Left colon (tissue), 2 donors: ENCODE measurements at regions not wholly inside any gene's neighbourhood (a gene's known extent, or its start where the extent isn't known, plus 50 kb on each side); places are given as distances from the start of the nearest gene placed in this dataset.
A peak's percentile ranks its signal among the peaks of the same experiment; 100 is the strongest.

ENCODE experiments used
- ATAC-seq: fragments of 200-7000 bp; cut with Tn5 transposase; one replicate; pipeline ENCODE4 v1.9.1; 2020; ENCODE audit warnings: mild to moderate bottlenecking, moderate library complexity
- DNase-seq, 2 donors: peaks; one replicate each; pipeline ENCODE4 v3.0.0-alpha.2; 2020
- intact Hi-C, 2 donors: fragments of 100-400 bp; cut with DNase I in 1 of 2; cut with micrococcal nuclease in 1 of 2; formaldehyde crosslinking; loops; one replicate each; pipeline versions ENCODE4 v1.11.2 to v1.14.0; 2022; cut with DNase I, micrococcal nuclease
- donor health status: DM: no; HTN: no; CAD: no.
- donor health status: DM: yes; HTN: yes; CAD: no.

DNA sequence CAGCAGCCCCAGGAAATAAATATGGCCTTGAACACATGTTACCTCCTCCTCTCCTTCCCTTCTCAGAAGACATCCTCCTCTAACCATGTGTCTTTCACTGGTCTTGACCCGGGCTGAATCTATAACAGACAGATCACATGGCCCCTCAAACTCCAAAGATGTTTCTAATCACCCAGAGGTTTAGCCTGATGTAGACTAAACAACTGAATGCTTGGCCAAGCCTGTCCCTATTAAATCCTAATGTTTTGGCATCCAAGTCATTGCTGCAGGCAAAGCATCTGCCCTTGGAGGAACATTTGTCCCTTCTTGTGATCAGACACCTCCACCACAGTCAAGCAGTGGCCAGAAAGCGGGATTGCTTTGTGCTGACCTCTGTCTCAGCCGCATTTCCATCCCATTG lies 65.5 kb downstream of the ANKRD60 start:
- no peak for ATAC-seq
- no peak for DNase-seq
- intact Hi-C loops, result no loop called here

DNA sequence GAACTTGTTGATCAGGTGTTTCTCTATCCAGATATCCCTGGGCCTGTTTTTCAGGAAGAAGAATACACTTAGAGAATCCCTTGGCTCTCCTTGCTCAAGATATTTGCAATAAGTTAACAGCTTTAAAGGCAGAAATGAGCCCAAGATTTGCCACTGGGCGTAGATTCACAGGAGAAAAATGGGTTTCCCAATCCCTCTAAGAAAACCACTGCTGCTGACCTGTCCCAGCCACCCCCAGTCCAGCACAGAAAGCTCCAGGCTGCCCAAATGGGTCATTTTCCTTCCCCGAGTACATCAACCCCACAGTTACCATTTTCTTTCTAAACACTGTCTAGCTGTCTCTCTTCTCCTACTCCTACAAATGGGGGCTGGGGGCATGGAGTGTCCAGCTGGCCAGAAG lies 67.3 kb downstream of the ANKRD60 start:
- ATAC-seq (no peak), DNase-seq (no peak)
- intact Hi-C loops, result no loop called here

GRCh38 chr20:58160451-58161061 lies 67.9 kb downstream of the ANKRD60 start:
- DNase-seq (no peak), ATAC-seq (no peak)
- intact Hi-C loops, result no loop called here

DNA sequence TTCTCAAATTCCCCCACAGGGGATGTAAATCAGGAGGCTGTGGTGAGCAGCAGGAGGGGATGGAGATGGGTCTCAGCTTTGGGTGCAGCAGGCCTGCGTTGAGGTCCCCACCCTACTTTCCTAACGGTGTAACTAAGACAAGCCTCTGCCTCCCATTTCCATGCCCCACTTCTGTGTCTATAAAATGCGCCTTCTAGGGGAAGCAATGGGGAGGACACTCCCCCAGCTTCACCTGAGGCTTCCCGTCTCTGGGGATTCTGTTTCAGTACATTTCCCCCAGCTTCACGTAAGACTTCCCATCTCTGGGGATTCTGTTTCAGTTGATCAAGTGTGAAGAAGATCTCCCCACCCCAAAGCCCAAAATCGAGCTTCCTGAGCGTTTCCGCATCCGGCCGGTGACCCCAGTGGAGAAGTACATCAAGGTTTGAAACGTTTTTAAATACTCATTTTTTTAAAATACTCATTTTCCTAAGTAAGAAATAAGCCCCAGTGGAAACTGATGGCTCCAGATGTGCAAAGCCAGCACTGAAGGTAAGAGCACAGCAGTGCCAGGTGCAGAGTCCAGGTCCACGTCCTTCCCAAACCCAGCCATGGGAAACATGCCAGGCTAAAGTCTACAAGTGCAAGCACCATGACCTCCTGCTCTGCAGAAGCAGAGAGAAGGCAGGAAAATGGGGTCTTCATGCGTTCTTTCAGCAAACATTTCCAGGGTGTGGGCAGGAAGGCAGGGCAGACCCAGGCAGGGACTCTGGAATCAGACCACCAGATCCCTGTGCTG lies 73.1 kb downstream of the ANKRD60 start:
- intact Hi-C loops, result no loop called here
- DNase-seq (no peak), ATAC-seq (no peak)

GRCh38 chr20:58154113-58154512 lies 74.3 kb downstream of the ANKRD60 start:
- intact Hi-C loops, result no loop called here
- ATAC-seq (no peak), DNase-seq (no peak)

DNA sequence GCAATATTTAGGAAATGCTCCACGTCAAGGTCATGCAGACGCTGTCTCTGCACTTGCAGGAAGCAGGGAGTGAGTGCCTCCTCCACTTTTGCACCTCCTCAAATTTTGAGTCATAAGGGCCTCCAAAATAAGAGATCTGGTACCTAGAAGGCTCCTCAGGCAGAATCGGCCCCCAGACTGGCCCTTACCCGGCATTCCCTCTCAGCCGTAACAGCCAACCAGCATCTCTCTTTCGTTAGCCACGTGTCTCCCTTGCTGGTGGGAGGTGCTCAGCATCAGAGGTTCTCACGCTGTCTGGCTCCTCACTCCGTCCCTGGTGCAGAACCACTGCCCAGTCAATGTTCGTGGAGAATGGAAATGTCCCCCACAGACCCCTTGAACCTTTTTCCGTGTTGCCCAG lies 75.3 kb downstream of the ANKRD60 start:
- ATAC-seq (no peak), DNase-seq (no peak)
- intact Hi-C loops, result no loop called here

- DNase-seq (peak; percentile 57 to 81), ATAC-seq (peak; percentile 94)
- intact Hi-C loops, result no loop called here
Measured at GRCh38 chr20:58150772-58151171, 77.7 kb downstream of the ANKRD60 start.

DNA sequence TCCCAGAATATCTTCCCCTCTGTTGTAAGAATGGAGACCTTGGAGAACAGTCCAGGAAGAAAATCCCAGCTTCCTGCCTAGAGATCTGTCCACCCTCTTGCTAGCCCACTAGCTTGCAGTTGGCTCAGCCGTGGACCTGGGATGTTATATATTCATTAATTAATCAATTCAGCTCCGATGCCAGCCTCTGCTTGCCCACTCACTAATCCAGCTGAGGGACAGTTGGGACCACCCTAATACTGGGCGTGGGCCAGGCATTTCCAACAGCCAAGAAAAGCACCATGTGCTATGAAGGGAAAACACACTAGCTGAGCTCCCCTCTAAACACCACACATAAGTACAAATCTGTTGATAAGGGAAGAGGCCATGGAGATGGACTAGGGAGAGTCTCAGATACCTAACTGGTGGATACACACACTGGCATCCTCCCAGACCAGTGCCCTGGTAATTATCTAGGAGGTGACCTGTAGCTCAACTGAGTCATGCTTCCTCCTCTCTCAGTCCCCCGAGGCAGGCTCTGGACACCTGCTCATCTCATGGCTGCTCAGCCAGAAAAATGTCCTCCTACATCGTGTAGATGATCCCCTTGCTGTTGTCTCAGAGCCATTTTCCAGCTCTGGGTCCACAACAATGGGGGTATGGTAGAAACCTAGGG lies 78.9 kb downstream of the ANKRD60 start:
- ATAC-seq (no peak), DNase-seq (no peak)
- intact Hi-C loops, result no loop called here

GRCh38 chr20:58148891-58149290 lies 79.6 kb downstream of the ANKRD60 start:
- intact Hi-C loops, result no loop called here
- DNase-seq (no peak), ATAC-seq (no peak)

GRCh38 chr20:58147628-58148370 lies 80.7 kb downstream of the ANKRD60 start:
- ATAC-seq (no peak), DNase-seq (no peak)
- intact Hi-C loops, result no loop called here

GRCh38 chr20:58146746-58147140 lies 81.7 kb downstream of the ANKRD60 start:
- intact Hi-C loops, result no loop called here
- ATAC-seq, result no peak
- DNase-seq, result no peak

DNA sequence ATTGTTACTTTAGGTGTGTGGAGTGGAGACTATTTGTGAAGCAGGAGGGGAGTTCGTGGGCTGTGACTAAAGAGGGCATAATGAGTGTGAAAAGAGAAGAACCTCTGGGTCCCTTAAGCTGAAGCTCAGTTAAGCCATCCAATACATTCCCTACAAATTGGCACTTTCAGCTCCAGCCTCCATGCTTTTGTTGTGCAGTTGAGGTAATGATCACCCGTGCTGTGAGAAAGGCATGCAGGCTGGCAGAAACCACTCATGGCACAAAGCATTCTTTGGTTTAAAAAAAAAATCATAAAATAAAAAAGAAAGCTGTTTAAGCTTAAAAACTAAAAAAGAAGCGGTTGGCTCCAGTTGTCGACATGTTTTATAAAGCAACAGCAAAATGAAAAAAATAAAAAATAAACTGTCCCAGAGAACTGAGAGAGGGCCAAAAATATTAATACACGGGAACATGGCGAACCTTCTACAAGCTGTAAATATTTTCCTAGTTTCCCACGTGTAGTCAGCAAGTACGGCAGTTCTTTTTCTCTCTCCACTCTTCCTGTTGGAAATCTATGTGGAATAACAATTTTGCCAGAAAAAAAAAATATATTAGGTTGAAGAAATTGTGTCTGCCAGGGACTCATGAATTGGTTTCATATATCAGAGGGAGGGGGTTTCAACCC lies 82.2 kb downstream of the ANKRD60 start:
- ATAC-seq, result no peak
- intact Hi-C loops, result no loop called here
- DNase-seq, result no peak

GRCh38 chr20:58145506-58146080 lies 82.9 kb downstream of the ANKRD60 start:
- intact Hi-C loops, result no loop called here
- DNase-seq (no peak), ATAC-seq (no peak)

DNA sequence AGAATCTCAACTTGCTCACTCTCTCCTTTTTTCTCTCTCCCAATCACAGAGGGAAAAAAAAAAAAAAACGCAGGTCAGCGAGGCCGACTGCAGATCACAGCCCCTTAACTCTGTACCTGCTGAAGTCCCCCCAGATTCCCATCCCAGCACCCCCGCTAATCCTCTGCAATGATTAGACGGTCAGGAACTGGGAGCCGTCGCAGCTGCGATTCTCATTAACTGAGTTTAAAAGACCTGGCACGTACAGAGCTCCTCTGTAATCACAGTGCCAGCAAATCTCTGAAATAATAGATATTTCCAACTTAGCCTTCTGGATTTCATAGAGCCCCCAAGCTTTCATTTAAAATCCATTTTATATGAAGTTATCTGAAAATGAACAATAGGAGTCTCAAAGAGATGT lies 84.4 kb downstream of the ANKRD60 start:
- intact Hi-C loops, result no loop called here
- no peak for DNase-seq
- ATAC-seq, result no peak

DNA sequence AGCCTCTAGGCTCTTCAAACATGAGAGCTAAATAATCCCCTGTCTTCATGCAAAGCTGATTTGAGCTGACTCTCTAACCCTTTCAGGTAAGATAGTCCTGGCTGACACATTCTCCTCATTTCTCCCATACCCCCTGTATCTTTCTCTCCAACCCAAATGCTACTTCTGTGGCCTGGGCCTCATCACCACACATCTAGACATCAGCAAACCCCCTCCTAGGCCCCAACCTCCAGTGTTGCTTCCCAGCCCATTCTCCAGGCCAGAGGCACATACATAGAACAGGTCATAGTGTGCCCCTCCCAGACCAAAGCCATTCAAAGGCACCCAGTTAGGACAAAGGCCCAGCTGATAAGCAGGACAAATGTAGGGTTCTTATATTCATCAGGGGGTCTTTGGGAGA lies 84.9 kb downstream of the ANKRD60 start:
- intact Hi-C loops, result no loop called here
- ATAC-seq (no peak), DNase-seq (no peak)

DNA sequence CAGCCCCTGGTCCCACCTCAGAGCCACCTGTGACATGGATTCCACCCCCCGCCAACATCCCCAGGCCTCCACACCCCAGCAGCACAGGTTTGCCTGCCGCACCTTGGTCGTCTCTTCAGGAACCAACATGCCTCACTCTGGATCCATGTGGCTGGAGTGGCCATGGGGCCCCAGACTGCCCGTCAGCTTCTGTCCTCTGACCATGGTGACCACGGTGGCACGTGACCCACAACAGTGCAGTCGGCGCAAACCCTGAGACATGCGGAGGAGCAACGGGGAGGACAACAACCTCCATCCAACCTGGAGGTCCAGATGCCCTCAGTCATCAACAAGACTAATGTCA lies 85.6 kb downstream of the ANKRD60 start:
- ATAC-seq (no peak), DNase-seq (no peak)
- intact Hi-C loops, result no loop called here

GRCh38 chr20:58141971-58142842 lies 86.2 kb downstream of the ANKRD60 start:
- DNase-seq, result no peak
- intact Hi-C loops, result no loop called here
- no peak for ATAC-seq

GRCh38 chr20:58141496-58141895 lies 87.0 kb downstream of the ANKRD60 start:
- no peak for DNase-seq
- intact Hi-C loops, result no loop called here
- no peak for ATAC-seq
